PC-3 (cell line): ENCODE measurements at regions not wholly inside any gene's neighbourhood (a gene's known extent, or its start where the extent isn't known, plus 50 kb on each side); places are given as distances from the start of the nearest gene placed in this dataset.

ENCODE experiments used
- ATAC-seq: fragments of 200-7000 bp; cut with Tn5 transposase; 2 replicates; pipeline ENCODE4 v1.9.1; 2020; ENCODE audit warnings: mild to moderate bottlenecking, moderate library complexity
- BruUV-seq: library from RNA; stranded (reverse); fragments of 400-500 nt; replicated peaks from 2 replicates; lab custom pipeline; 2021; lab: Mats Ljungman, UMichigan
- CTCF ChIA-PET: fragments of 300-600 bp; sonication (Branson Sonifier 250); formaldehyde crosslinking; loops from one replicate; lab custom pipeline; 2022; ENCODE audit warnings: antibody characterized with exemption; lab: Charles Lee
- POLR2A ChIA-PET: fragments of 300-600 bp; sonication (Branson Sonifier 250); formaldehyde crosslinking; loops from one replicate; lab custom pipeline; 2022; ENCODE audit warnings: antibody characterized with exemption; ENCODE audit not compliant: unreplicated experiment; lab: Charles Lee
- DNase-seq: peaks from one replicate; pipeline ENCODE4 v3.0.0-alpha.2; 2015
- H2AFZ ChIP-seq: fragments of 300-600 bp; sonication (generic); 2 replicates; pipeline ENCODE4 v1.6.0; 2016; ENCODE audit warnings: antibody characterized with exemption, low read length
- H3F3A ChIP-seq: fragments of 300-600 bp; sonication (generic); one replicate; pipeline ENCODE4 v1.6.0; 2017; ENCODE audit warnings: antibody characterized with exemption, low read length, control low read depth, mild to moderate bottlenecking; ENCODE audit not compliant: unreplicated experiment
- H3K27ac ChIP-seq: fragments of 300-600 bp; sonication (generic); 2 replicates; pipeline ENCODE4 v1.5.1; 2016; ENCODE audit warnings: mild to moderate bottlenecking, low read length
- H3K27me3 ChIP-seq: fragments of 300-600 bp; sonication (generic); 2 replicates; pipeline ENCODE4 v1.6.1; 2016; ENCODE audit warnings: low read length, mixed read lengths
- H3K36me3 ChIP-seq: fragments of 300-600 bp; sonication (generic); 2 replicates; pipeline ENCODE4 v1.6.1; 2016; ENCODE audit warnings: low read depth, mixed run types, low read length, mixed read lengths
- H3K4me1 ChIP-seq: fragments of 300-600 bp; sonication (generic); 2 replicates; pipeline ENCODE4 v1.5.1; 2016; ENCODE audit warnings: low read length; ENCODE audit not compliant: insufficient read depth
- H3K4me2 ChIP-seq: fragments of 300-600 bp; sonication (generic); 2 replicates; pipeline ENCODE4 v1.6.0; 2016; ENCODE audit warnings: low read length
- H3K4me3 ChIP-seq: fragments of 300-600 bp; sonication (generic); 2 replicates; pipeline ENCODE4 v1.5.1; 2016; ENCODE audit warnings: mild to moderate bottlenecking, low read length, mixed read lengths
- H3K79me2 ChIP-seq: fragments of 300-600 bp; sonication (generic); 2 replicates; pipeline ENCODE4 v1.6.1; 2017; ENCODE audit warnings: low read length, mixed read lengths
- H3K9ac ChIP-seq: fragments of 300-600 bp; sonication (generic); 2 replicates; pipeline ENCODE4 v1.6.0; 2016; ENCODE audit warnings: mild to moderate bottlenecking, low read length
- H3K9me2 ChIP-seq: fragments of 300-600 bp; sonication (generic); replicated peaks from 2 replicates; pipeline ENCODE4 v1.6.1; 2016; ENCODE audit warnings: mixed run types, low read length, mixed read lengths
- H3K9me3 ChIP-seq: fragments of 300-600 bp; sonication (generic); 2 replicates; pipeline ENCODE4 v1.6.1; 2016; ENCODE audit warnings: low read length, mixed read lengths
- H4K20me1 ChIP-seq: fragments of 300-600 bp; sonication (generic); 2 replicates; pipeline ENCODE4 v1.6.1; 2016; ENCODE audit warnings: low read length, mixed read lengths
- CTCF ChIP-seq: fragments of 300-600 bp; sonication (generic); conservative IDR thresholded peaks from 2 replicates; pipeline ENCODE4 v1.5.1; 2017; ENCODE audit warnings: antibody characterized with exemption, low read depth, mild to moderate bottlenecking, low read length
- EZH2 ChIP-seq: fragments of 300-600 bp; sonication (generic); IDR thresholded peaks from one replicate; pipeline ENCODE4 v1.6.1; 2017; ENCODE audit warnings: antibody characterized with exemption, mild to moderate bottlenecking, low read length; ENCODE audit not compliant: unreplicated experiment
- EZH2phosphoT487 ChIP-seq: fragments of 300-600 bp; sonication (generic); IDR thresholded peaks from 2 replicates; pipeline ENCODE4 v1.6.1; 2018; ENCODE audit warnings: mild to moderate bottlenecking, antibody characterized with exemption, low read length, borderline replicate concordance
- intact Hi-C: fragments of 100-400 bp; cut with micrococcal nuclease; formaldehyde crosslinking; loops from 2 replicates; pipeline ENCODE4 v1.9.0; 2023

DNA sequence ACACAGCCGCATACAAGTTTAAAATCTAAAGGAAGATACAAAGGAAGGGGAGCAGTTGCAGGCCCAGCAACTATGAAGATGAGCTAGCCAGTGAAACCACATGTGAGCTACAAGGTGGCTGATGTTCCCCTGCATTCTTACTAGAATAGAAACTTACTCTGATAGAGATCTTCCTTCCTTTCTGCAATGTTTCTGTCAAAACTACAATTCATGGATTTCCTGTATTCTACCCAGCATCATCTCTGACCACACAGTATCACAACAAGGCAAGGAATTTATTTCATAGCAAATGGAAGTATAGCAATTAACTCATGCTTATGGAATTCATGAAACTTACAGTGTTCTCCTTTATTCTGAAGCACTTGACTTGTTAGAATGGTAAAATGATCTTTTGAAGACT lies 68.7 kb upstream of the AASS start:
- no peak for ATAC-seq
- Histone ChIP-seq H3K27ac (no peak overlapping the region), H3K9me2 (no peaks in the 10 kb centered on the region), H3K79me2 (no peaks in the 10 kb centered on the region), H3F3A (peaks cover 4% of the 10 kb centered on the region), H3K9me3 (no peaks in the 10 kb centered on the region), H3K27me3 (no peaks in the 10 kb centered on the region), H4K20me1 (no peaks in the 10 kb centered on the region), H3K4me2 (no peak overlapping the region), H3K9ac (no peak overlapping the region), H3K4me3 (no peak overlapping the region), H2AFZ (no peak overlapping the region), H3K36me3 (no peaks in the 10 kb centered on the region), H3K4me1 (peaks cover 6% of the 10 kb centered on the region; the same call in 1 of the 2 replicates)
- DNase-seq: no peak
- ChIA-PET POLR2A (no interaction called here), CTCF (no interaction called here)
- BruUV-seq: no TSS peak
- intact Hi-C loops: loop anchor here (10.0 kb wide), 1 partner anchor 942 kb away; no protein-coding TSS in a partner anchor
- TF ChIP-seq EZH2phosphoT487 (no peak), EZH2 (no peak), CTCF (no peak)

- no peak overlapping the region for H2AFZ ChIP-seq
- DNase-seq (no peak), ATAC-seq (no peak)
- no peaks in the 10 kb centered on the region for H3K27me3 ChIP-seq
- ChIA-PET POLR2A (no interaction called here), CTCF (no interaction called here)
- H3K9ac ChIP-seq: no peak overlapping the region
- TF ChIP-seq EZH2 (no peak), EZH2phosphoT487 (no peak), CTCF (no peak)
- no peak overlapping the region for H3K27ac ChIP-seq
- H3K9me2 ChIP-seq: no peaks in the 10 kb centered on the region
- H4K20me1 ChIP-seq: no peaks in the 10 kb centered on the region
- H3F3A ChIP-seq: no peaks in the 10 kb centered on the region
- no TSS peak for BruUV-seq
- H3K36me3 ChIP-seq: no peaks in the 10 kb centered on the region
- no peak overlapping the region for H3K4me3 ChIP-seq
- no peak overlapping the region for H3K4me2 ChIP-seq
- no peaks in the 10 kb centered on the region for H3K9me3 ChIP-seq
- no peaks in the 10 kb centered on the region for H3K79me2 ChIP-seq
- intact Hi-C loops: loop anchor here (10.0 kb wide), 1 partner anchor 943 kb away; no protein-coding TSS in a partner anchor
- no peaks in the 10 kb centered on the region for H3K4me1 ChIP-seq
Observed at GRCh38 chr7:122211362-122211761, 67.3 kb upstream of the AASS start.

DNA sequence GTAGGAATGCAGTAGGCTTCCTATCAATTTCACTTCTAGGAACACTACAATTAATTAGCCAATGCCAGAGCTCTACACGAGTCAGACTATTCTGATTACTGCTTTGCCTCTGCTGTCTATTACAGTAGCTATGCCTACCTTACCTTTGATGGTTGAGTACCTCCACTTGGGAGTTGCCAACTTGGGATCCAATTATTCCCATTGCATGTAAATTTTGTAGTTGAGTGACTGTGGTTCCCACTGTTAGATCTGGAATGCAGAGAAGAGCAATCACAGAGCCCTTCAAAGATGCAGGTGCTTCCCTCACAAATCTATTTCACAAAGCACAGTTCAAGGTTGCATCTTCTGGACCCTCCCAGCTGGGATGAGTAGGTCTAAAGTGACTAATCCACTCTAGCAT lies 62.9 kb upstream of the AASS start:
- BruUV-seq: no TSS peak
- ChIA-PET POLR2A (no interaction called here), CTCF (no interaction called here)

More for the DNA sequence above, 62.9 kb upstream of the AASS start:
- Histone ChIP-seq H3K4me3 (no peak overlapping the region), H4K20me1 (no peaks in the 10 kb centered on the region), H2AFZ (no peak overlapping the region), H3K27ac (no peak overlapping the region), H3K9me3 (no peaks in the 10 kb centered on the region), H3K27me3 (no peaks in the 10 kb centered on the region), H3K9me2 (no peaks in the 10 kb centered on the region), H3K36me3 (no peaks in the 10 kb centered on the region), H3K4me1 (no peaks in the 10 kb centered on the region), H3K79me2 (no peaks in the 10 kb centered on the region), H3K9ac (no peak overlapping the region), H3F3A (no peaks in the 10 kb centered on the region), H3K4me2 (no peak overlapping the region)
- DNase-seq: no peak
- TF ChIP-seq EZH2phosphoT487 (no peak), EZH2 (no peak), CTCF (no peak)
- intact Hi-C loops: no loop called here
- ATAC-seq: no peak
